ENCODE measurements at regions not wholly inside any gene's neighbourhood (a gene's known extent, or its start where the extent isn't known, plus 50 kb on each side); places are given as distances from the start of the nearest gene placed in this dataset.

DNA sequence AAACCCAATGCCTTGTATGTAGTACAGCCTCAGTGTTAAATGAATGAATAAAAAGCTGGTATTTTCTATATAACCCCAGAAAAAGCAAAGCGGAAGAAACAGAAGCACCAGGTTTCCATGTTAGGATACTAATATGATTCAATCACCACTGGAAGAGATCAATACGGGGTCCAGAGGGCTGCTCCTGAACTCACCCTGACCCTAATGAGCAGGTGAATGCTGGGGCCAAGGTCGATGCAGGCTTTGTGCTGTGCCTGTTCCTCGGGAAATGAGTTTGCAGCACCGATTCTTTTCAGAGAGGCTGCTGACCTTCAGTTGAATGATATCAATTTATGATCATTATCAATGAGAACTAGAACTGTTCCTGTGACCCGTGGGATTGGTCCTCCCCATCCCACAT lies 228.5 kb downstream of the CDCA7 start:
- Histone ChIP-seq H3K4me1 (no peaks in the 10 kb centered on the region), H3K9me3 (no peaks in the 10 kb centered on the region), H3K27me3 (replicated peaks in 1 of 7) (peaks cover 0 to 5% (median 0%) of the 10 kb centered on the region in 7 donors), H3K27ac (no peak overlapping the region), H3K4me3 (no peak overlapping the region), H3K36me3 (no peaks in the 10 kb centered on the region)
- 71 to 83% (median 77%) methylated on average over 6 of the region's 6 CpGs for WGBS, 5 donors
- no peak for DNase-seq
- TF ChIP-seq CTCF (IDR thresholded peaks at IDR 0.05 in 8 of 11, conservative IDR thresholded peaks at IDR 0.05 in 3 of 11) (no peak), POLR2A (IDR thresholded peaks at IDR 0.05) (no peak), POLR2AphosphoS5 (IDR thresholded peaks at IDR 0.05) (no peak)
- intact Hi-C loops (cut with DNase I; ENCODE audit: low total_unique reads), result no loop called here

- Histone ChIP-seq H3K27ac (no peak overlapping the region), H3K9me3 (no peaks in the 10 kb centered on the region), H3K4me1 (no peaks in the 10 kb centered on the region), H3K36me3 (no peaks in the 10 kb centered on the region), H3K27me3 (replicated peaks in 1 of 7) (peaks cover 0 to 5% (median 0%) of the 10 kb centered on the region in 7 donors), H3K4me3 (no peak overlapping the region)
- TF ChIP-seq POLR2A (IDR thresholded peaks at IDR 0.05) (no peak), POLR2AphosphoS5 (IDR thresholded peaks at IDR 0.05) (no peak), CTCF (IDR thresholded peaks at IDR 0.05 in 8 of 11, conservative IDR thresholded peaks at IDR 0.05 in 3 of 11) (no peak)
- DNase-seq, result no peak
- 81 to 98% (median 95%) methylated on average over 1 of the region's 1 CpG for WGBS, 5 donors
- intact Hi-C loops (cut with DNase I; ENCODE audit: low total_unique reads), result no loop called here
These were observed 229.3 kb downstream of the CDCA7 start for GRCh38 chr2:173584000-173584399.

DNA sequence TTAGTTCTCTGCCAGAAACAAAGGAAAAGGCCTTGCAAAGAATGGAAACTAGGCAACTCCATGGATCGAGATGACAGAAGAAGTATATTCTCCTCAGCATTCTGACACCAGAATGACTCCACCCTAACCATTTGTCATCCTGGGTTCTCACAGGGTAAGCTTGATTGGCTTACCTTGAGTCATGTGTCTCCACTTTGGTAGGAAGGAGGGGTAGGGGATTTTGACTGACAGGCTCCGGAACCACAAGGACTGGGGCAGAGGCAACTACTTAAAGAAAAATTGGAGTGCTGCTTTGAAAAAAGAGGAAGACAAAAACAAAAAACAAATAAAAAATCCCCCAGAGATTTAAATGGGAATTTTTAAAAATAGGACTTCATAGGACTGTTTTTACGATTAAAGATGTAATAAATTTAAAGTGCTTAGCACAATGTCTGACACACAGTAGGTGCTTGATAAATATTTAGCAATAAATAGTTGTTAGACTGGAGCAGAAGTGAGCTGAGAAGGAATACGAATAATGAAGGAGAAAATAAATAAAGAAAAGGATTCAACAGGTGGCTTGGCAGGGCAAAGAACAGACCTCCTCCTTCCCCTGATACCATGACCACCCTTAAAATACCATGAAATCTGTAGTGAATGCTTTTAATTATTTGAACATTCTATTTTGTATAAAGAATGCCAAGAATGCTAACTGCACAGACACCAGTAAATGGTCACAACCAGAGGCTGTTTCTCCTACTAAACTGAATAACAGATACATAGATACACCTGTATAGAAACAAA lies 230.2 kb downstream of the CDCA7 start:
- no peak overlapping the region for H3K27ac ChIP-seq
- H3K4me1 ChIP-seq, result no peaks in the 10 kb centered on the region
- H3K36me3 ChIP-seq, result no peaks in the 10 kb centered on the region
- no peak for DNase-seq
- TF ChIP-seq POLR2AphosphoS5 (IDR thresholded peaks at IDR 0.05) (no peak), CTCF (IDR thresholded peaks at IDR 0.05 in 8 of 11, conservative IDR thresholded peaks at IDR 0.05 in 3 of 11) (no peak), POLR2A (IDR thresholded peaks at IDR 0.05) (no peak)
- no peaks in the 10 kb centered on the region for H3K9me3 ChIP-seq
- intact Hi-C loops (cut with DNase I; ENCODE audit: low total_unique reads), result no loop called here
- H3K4me3 ChIP-seq, result no peak overlapping the region
- peaks cover 0 to 5% (median 0%) of the 10 kb centered on the region in 7 donors for H3K27me3 ChIP-seq (replicated peaks in 1 of 7)
- WGBS, 5 donors, result 51 to 62% (median 55%) methylated on average over 4 of the region's 4 CpGs

DNA sequence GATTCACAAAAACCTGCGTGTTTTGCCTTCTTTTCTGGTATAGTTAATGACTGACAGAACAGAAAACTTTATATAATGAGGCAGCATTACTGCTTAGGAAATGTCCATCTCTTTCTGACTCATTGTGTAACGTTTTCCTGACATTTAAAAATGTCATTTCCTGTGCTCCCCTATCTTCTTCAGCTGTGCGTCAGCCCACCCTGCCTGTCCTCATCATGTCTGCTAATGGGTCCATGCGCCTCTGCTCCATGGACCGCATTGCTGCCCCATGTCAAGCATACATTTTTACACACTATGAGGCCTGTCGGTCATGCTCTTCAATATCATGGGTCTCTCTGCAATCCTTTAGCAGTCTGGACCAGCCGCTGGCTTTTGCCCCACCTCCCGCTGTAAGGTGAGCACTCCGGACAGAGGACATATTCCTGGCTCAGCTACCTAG lies 234.3 kb downstream of the CDCA7 start:
- intact Hi-C loops (cut with DNase I; ENCODE audit: low total_unique reads), result no loop called here
- no peak for TF ChIP-seq CTCF (IDR thresholded peaks at IDR 0.05 in 8 of 11, conservative IDR thresholded peaks at IDR 0.05 in 3 of 11)
- TF ChIP-seq POLR2AphosphoS5 (IDR thresholded peaks at IDR 0.05), result peak in 1 of 3 donors; percentile 29
- H3K4me1 ChIP-seq, result no peaks in the 10 kb centered on the region
- peaks cover 0 to 19% (median 14%) of the 10 kb centered on the region in 8 donors for H3K9me3 ChIP-seq
- H3K4me3 ChIP-seq, result no peak overlapping the region
- peak overlapping the region in 4 of 8 donors; percentile 26 to 42 (median 36) for H3K27ac ChIP-seq
- H3K36me3 ChIP-seq, result no peaks in the 10 kb centered on the region
- 64 to 79% (median 68%) methylated on average over 9 of the region's 9 CpGs for WGBS, 5 donors
- no peak for DNase-seq
- H3K27me3 ChIP-seq (replicated peaks in 1 of 7), result peaks cover 0 to 2% (median 0%) of the 10 kb centered on the region in 7 donors
